Calu3 (cell line): ENCODE measurements at regions not wholly inside any gene's neighbourhood (a gene's known extent, or its start where the extent isn't known, plus 50 kb on each side); places are given as distances from the start of the nearest gene placed in this dataset.

ENCODE experiments used
- BruUV-seq: library from RNA; stranded (reverse); fragments of 400-500 nt; replicated peaks from 2 replicates; lab custom pipeline; 2021; lab: Mats Ljungman, UMichigan
- CTCF ChIA-PET: fragments of 300-600 bp; sonication (Branson Sonifier 250); formaldehyde crosslinking; loops from one replicate; lab custom pipeline; 2022; ENCODE audit warnings: antibody characterized with exemption; lab: Charles Lee
- DNase-seq: peaks from one replicate; pipeline ENCODE4 v3.0.0; 2022
- H3K27ac Mint-ChIP-seq: one replicate; pipeline ENCODE4 v1.8.0; 2022; ENCODE audit warnings: mixed read lengths; ENCODE audit not compliant: unreplicated experiment
- H3K27me3 Mint-ChIP-seq: one replicate; pipeline ENCODE4 v1.8.0; 2022; ENCODE audit warnings: mixed read lengths; ENCODE audit not compliant: unreplicated experiment
- H3K36me3 Mint-ChIP-seq: one replicate; pipeline ENCODE4 v1.8.0; 2022; ENCODE audit warnings: mild to moderate bottlenecking, moderate library complexity, mixed read lengths; ENCODE audit not compliant: insufficient read depth, unreplicated experiment
- H3K4me1 Mint-ChIP-seq: one replicate; pipeline ENCODE4 v1.8.0; 2022; ENCODE audit warnings: mild to moderate bottlenecking, low read depth, mixed read lengths; ENCODE audit not compliant: unreplicated experiment
- H3K4me3 Mint-ChIP-seq: one replicate; pipeline ENCODE4 v1.8.0; 2022; ENCODE audit warnings: mild to moderate bottlenecking, low read depth, moderate library complexity, mixed read lengths; ENCODE audit not compliant: unreplicated experiment
- H3K9me3 Mint-ChIP-seq: one replicate; pipeline ENCODE4 v1.8.0; 2022; ENCODE audit warnings: low read depth, mixed read lengths; ENCODE audit not compliant: unreplicated experiment
- intact Hi-C: fragments of 100-400 bp; cut with micrococcal nuclease; formaldehyde crosslinking; loops from one replicate; pipeline ENCODE4 v1.10.0; 2022; ENCODE audit not compliant: unreplicated experiment
- TF ChIP-seq, protein P1 (sequence below): fragments of 200-600 bp; IDR thresholded peaks from one replicate; pipeline ENCODE4 v1.8.0; 2022; ENCODE audit warnings: antibody characterized with exemption; ENCODE audit not compliant: unreplicated experiment

DNA sequence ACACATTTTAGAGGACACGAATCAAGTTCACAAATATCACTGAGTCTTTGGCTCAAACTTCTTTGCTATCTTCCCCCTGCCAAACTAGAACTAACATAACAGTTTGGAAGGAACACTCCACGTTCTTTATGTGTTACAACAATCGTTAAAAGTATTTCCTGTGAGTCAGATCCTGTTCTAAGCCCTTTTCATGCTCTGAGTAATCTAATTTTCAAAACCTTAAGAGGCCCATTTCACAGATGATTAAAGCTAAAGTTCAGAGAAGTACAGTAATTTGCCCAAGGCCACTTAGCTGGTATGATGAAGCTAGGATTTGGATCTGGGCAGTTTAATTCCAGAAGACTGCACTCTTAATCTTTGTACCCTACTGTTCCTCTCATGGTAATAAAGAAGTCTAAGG is 854.4 kb upstream of the INTU start:
- TF ChIP-seq, protein P1, sequence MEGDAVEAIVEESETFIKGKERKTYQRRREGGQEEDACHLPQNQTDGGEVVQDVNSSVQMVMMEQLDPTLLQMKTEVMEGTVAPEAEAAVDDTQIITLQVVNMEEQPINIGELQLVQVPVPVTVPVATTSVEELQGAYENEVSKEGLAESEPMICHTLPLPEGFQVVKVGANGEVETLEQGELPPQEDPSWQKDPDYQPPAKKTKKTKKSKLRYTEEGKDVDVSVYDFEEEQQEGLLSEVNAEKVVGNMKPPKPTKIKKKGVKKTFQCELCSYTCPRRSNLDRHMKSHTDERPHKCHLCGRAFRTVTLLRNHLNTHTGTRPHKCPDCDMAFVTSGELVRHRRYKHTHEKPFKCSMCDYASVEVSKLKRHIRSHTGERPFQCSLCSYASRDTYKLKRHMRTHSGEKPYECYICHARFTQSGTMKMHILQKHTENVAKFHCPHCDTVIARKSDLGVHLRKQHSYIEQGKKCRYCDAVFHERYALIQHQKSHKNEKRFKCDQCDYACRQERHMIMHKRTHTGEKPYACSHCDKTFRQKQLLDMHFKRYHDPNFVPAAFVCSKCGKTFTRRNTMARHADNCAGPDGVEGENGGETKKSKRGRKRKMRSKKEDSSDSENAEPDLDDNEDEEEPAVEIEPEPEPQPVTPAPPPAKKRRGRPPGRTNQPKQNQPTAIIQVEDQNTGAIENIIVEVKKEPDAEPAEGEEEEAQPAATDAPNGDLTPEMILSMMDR, result no peak
- no peak for DNase-seq
- no TSS peak for BruUV-seq
- Mint-ChIP-seq H3K36me3 (no peaks in the 10 kb centered on the region), H3K4me3 (no peak overlapping the region), H3K4me1 (no peaks in the 10 kb centered on the region), H3K27ac (no peak overlapping the region), H3K27me3 (no peaks in the 10 kb centered on the region), H3K9me3 (no peaks in the 10 kb centered on the region)
- CTCF ChIA-PET, result no interaction called here
- intact Hi-C loops, result no loop called here

DNA sequence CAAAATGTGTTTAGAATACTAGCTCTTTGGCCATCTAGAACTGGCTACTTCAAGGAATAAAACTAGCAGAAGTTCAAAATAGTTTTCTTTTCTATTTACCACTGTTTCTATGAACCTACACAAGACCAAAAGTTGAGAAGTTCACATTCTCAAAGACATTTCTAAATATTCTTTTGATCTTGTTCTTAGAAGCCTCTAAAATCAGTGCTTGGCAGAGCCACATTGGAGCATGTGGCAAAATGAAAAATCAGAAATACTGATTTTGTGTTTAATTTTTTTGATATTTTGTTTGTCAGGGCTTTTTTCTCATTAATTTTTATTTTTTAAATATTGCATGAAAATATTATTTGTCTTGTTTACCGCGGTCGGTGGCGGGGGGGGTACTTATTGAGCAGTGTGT is 853.8 kb upstream of the INTU start:
- Mint-ChIP-seq H3K27ac (no peak overlapping the region), H3K27me3 (no peaks in the 10 kb centered on the region), H3K36me3 (no peaks in the 10 kb centered on the region), H3K9me3 (no peaks in the 10 kb centered on the region), H3K4me1 (no peaks in the 10 kb centered on the region), H3K4me3 (no peak overlapping the region)
- no TSS peak for BruUV-seq
- DNase-seq, result no peak
- CTCF ChIA-PET, result no interaction called here
- TF ChIP-seq, protein P1, result no peak
- intact Hi-C loops, result no loop called here

DNA sequence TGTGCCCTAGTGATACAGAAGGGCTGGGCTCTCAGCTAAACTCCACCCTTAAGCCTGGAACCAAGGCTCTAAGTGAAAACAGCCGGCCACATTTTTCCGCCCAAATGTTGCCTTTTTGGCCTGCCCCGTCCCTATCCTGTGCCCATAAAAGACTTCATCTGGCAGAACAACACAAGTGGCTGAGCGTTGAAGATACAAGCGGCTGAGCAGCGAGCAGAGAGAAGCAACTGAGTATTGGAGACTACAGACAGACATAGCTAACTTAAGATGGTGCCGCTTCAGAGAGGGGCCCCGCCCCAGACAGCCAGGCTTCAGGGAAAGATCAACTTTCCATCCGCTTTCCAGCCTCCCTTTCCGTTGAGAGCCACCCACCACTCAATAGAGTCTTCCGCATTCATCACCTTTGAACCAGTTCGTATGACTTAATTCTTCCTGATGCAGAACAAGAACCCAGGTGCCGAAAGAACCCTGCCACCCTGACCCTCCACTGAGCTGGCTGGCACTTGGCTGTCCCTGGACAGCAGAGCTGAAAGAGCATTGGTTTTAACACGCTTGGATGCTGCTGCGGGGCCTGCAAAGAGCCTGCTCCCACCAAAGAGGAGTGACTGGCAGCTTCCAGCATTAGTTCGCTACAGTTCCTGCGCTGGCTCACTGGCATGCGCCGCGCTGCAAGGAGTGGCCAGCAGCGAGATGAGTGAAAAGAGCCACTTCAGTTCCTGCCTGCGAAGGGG is 853.2 kb upstream of the INTU start:
- DNase-seq, result no peak
- intact Hi-C loops, result no loop called here
- no peaks in the 10 kb centered on the region for H3K36me3 Mint-ChIP-seq
- H3K4me1 Mint-ChIP-seq, result no peaks in the 10 kb centered on the region
- TF ChIP-seq, protein P1, result no peak
- no peaks in the 10 kb centered on the region for H3K9me3 Mint-ChIP-seq
- BruUV-seq, result no TSS peak
- no peak overlapping the region for H3K27ac Mint-ChIP-seq
- H3K27me3 Mint-ChIP-seq, result no peaks in the 10 kb centered on the region
- no peak overlapping the region for H3K4me3 Mint-ChIP-seq
- CTCF ChIA-PET, result interaction anchor here (0.6 kb wide), 1 partner anchor 49 kb away, joined by 7 read pairs; no protein-coding TSS in a partner anchor

DNA sequence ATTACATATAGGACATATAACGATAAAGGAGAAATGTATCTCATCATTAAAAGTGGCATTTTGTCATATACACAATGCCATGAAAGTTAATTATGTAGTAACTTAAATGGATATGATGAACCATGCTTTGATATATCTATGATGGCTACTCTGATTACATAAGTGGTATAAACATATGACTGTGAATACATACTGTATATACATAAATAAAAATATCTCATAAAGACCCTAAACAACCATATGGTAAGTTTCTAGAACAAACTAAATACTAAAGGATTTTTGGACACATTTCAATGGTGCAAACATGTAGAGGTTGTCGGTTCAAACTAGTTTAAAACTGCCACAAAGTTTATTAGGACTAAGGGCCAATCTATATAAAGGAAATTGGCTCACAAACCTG is 849.6 kb upstream of the INTU start:
- CTCF ChIA-PET, result interaction anchor here (0.7 kb wide), 1 partner anchor 10 kb away, joined by 5 read pairs; no protein-coding TSS in a partner anchor
- Mint-ChIP-seq H3K4me1 (no peaks in the 10 kb centered on the region), H3K36me3 (no peaks in the 10 kb centered on the region), H3K4me3 (no peak overlapping the region), H3K27ac (no peak overlapping the region), H3K9me3 (no peaks in the 10 kb centered on the region), H3K27me3 (no peaks in the 10 kb centered on the region)
- intact Hi-C loops, result no loop called here
- TF ChIP-seq, protein P1, result no peak
- no peak for DNase-seq
- no TSS peak for BruUV-seq
